Uterus (tissue), 3 donors: ENCODE measurements at regions not wholly inside any gene's neighbourhood (a gene's known extent, or its start where the extent isn't known, plus 50 kb on each side); places are given as distances from the start of the nearest gene placed in this dataset.
A peak's percentile ranks its signal among the peaks of the same experiment; 100 is the strongest.

Experiments
- DNase-seq, 2 donors: peaks; one replicate each; pipeline ENCODE4 v3.0.0-alpha.2; 2019 to 2020
- H3K27ac ChIP-seq, 2 donors: fragments of 200-600 bp; sonication (generic); 1 replicate in 1 of 2; 2 replicates in 1 of 2; pipeline ENCODE4 v1.5.1; 2016 to 2018
- H3K27me3 ChIP-seq, 2 donors: fragments of 200-600 bp; sonication (generic); one replicate each; pipeline ENCODE4 v1.5.1; 2018 to 2019; ENCODE audit warnings: control low read depth in 1 of 2
- H3K36me3 ChIP-seq, 2 donors: fragments of 200-600 bp; sonication (generic); one replicate each; pipeline ENCODE4 v1.5.1; 2019; ENCODE audit warnings: control low read depth in 1 of 2
- H3K4me1 ChIP-seq, 2 donors: fragments of 200-600 bp; sonication (generic); one replicate each; pipeline ENCODE4 v1.5.1; 2018 to 2019; ENCODE audit warnings: control low read depth in 1 of 2
- H3K4me3 ChIP-seq, 2 donors: fragments of 200-600 bp; sonication (generic); 1 replicate in 1 of 2; 2 replicates in 1 of 2; pipeline ENCODE4 v1.5.1; 2018 to 2019; ENCODE audit warnings: mild to moderate bottlenecking in 1 of 2
- H3K9me3 ChIP-seq, 2 donors: fragments of 200-600 bp; sonication (generic); one replicate each; pipeline ENCODE4 v1.5.1; 2019; ENCODE audit warnings: control low read depth in 1 of 2
- POLR2A ChIP-seq, 2 donors: fragments of 450-650 bp; IDR thresholded peaks; one replicate each; pipeline ENCODE4 v1.6.1; 2016; ENCODE audit warnings: antibody characterized with exemption in 2 of 2, mild to moderate bottlenecking in 1 of 2, moderate library complexity in 1 of 2
- intact Hi-C: fragments of 100-400 bp; cut with DNase I; formaldehyde crosslinking; loops from one replicate; pipeline ENCODE4 v1.15.1; 2023; ENCODE audit warnings: low total_unique reads
- TF ChIP-seq, protein P1 (sequence below), 4 experiments: fragments of 200-600 bp in 2 of 4; fragments of 450-650 bp in 2 of 4; sonication (generic) in 2 of 4; IDR thresholded peaks; one replicate each; pipeline ENCODE4 v1.5.1; 2016 to 2019; ENCODE audit warnings: antibody characterized with exemption in 4 of 4, mild to moderate bottlenecking in 2 of 4, moderate library complexity in 1 of 4
- donor health status: DM: yes; HTN: yes; CAD: no.

DNA sequence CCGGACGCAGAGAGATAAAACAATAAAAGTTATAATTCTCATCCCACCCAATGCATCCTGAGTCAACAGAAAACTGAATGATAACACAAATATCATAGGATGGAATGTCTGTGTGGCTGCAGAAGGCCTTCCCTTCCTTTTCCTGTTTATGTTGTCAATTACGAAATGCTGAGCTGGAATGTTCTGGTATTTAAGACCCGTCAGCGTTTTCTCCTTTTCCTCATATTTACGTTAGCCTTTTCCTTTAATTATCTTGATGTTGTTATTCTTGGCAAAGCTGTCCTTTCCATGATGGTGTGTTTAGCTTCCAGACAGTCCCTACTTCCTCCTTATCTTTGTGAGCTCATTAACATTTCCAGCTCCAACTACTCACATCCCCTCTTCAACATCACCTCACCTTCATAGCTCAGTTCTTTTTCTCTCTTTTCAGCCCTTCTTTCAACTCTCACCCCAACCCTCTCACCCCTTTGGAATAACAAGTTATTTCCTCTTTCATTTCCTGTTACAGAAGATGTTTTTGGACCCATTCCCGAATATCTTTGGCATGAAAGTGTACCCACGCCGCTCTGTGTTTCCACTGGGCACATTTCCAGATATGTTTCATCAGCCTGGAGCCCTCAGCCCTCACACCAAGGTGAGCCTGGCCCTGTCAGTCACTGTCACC, 221.6 kb downstream of the NR2F1-AS1 start:
- intact Hi-C loops: no loop called here
- no peaks in the 10 kb centered on the region for H3K27me3 ChIP-seq
- no peak for TF ChIP-seq POLR2A (IDR thresholded peaks at IDR 0.05)
- TF ChIP-seq, protein P1, sequence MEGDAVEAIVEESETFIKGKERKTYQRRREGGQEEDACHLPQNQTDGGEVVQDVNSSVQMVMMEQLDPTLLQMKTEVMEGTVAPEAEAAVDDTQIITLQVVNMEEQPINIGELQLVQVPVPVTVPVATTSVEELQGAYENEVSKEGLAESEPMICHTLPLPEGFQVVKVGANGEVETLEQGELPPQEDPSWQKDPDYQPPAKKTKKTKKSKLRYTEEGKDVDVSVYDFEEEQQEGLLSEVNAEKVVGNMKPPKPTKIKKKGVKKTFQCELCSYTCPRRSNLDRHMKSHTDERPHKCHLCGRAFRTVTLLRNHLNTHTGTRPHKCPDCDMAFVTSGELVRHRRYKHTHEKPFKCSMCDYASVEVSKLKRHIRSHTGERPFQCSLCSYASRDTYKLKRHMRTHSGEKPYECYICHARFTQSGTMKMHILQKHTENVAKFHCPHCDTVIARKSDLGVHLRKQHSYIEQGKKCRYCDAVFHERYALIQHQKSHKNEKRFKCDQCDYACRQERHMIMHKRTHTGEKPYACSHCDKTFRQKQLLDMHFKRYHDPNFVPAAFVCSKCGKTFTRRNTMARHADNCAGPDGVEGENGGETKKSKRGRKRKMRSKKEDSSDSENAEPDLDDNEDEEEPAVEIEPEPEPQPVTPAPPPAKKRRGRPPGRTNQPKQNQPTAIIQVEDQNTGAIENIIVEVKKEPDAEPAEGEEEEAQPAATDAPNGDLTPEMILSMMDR (IDR thresholded peaks at IDR 0.05): no peak
- no peak overlapping the region for H3K4me3 ChIP-seq
- H3K9me3 ChIP-seq: no peaks in the 10 kb centered on the region
- H3K4me1 ChIP-seq: no peaks in the 10 kb centered on the region
- no peak for DNase-seq
- peak overlapping the region in 1 of 2 donors; percentile 33 for H3K27ac ChIP-seq
- H3K36me3 ChIP-seq: no peaks in the 10 kb centered on the region

DNA sequence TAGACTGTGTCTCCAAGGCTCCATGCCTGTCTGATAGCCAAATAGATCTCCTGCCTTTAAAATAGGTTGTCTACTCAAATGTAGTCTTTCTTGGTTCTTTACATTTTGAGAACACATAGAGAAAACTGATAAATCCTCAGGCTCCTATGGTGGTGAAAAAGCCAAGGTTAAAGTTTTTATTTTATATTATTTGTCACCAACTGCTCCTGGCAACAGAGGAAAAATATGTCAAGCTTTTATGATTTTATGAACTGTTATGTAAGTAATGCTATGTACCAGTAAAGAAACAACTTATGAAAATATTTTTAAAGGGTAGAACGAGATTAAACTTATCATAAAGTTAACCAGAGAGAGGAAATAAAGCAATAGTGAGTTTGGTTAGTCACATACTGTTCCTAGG, 222.8 kb downstream of the NR2F1-AS1 start:
- Histone ChIP-seq H3K36me3 (no peaks in the 10 kb centered on the region), H3K4me3 (no peak overlapping the region), H3K4me1 (no peaks in the 10 kb centered on the region), H3K9me3 (no peaks in the 10 kb centered on the region), H3K27me3 (no peaks in the 10 kb centered on the region), H3K27ac (no peak overlapping the region)
- TF ChIP-seq, protein P1 (IDR thresholded peaks at IDR 0.05): no peak
- TF ChIP-seq POLR2A (IDR thresholded peaks at IDR 0.05): no peak
- intact Hi-C loops: no loop called here
- DNase-seq: no peak

DNA sequence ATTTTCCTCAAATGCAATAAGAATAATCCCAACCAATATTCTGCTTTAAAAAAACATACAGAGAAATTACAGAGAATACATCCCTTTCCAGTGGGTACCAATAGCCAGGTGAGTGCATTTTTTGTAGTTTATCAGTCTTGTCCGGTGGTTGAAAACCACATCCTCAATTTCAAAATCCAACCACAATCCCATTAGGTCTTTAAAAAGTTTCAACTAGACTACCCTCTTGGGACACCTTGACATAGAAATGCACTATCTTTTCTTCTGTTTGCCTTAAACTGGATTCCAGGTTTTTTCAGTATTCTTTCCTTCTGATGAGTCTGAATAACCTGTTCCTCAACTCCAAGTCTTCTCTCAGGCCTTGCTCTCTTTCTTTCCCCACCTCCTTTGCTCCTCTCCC, 223.3 kb downstream of the NR2F1-AS1 start:
- H3K36me3 ChIP-seq: no peaks in the 10 kb centered on the region
- TF ChIP-seq POLR2A (IDR thresholded peaks at IDR 0.05): no peak
- TF ChIP-seq, protein P1 (IDR thresholded peaks at IDR 0.05): no peak
- H3K27ac ChIP-seq: no peak overlapping the region
- H3K4me3 ChIP-seq: no peak overlapping the region
- H3K9me3 ChIP-seq: no peaks in the 10 kb centered on the region
- H3K27me3 ChIP-seq: no peaks in the 10 kb centered on the region
- H3K4me1 ChIP-seq: no peaks in the 10 kb centered on the region
- DNase-seq: no peak
- intact Hi-C loops: no loop called here

DNA sequence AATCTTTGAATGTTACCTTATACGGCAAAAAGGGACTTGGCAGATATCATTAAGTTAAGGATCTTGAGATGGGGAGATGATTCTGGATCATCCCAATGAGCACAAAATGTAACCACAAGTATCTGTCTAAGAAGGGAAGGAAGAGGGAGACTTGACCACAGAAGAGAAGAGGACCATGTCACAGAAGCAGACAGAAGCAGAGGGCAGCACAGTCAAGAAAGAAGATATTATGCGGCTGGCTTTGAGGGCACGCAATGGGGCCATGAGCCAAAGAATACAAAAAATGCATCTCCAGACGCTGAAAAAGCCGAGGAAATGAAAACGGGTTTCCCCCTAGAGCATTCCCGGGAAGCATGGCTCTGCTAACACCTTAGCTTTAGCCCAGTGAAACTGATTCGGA, 225.3 kb downstream of the NR2F1-AS1 start:
- H3K9me3 ChIP-seq: no peaks in the 10 kb centered on the region
- H3K27me3 ChIP-seq: no peaks in the 10 kb centered on the region
- intact Hi-C loops: no loop called here
- H3K27ac ChIP-seq: no peak overlapping the region
- no peaks in the 10 kb centered on the region for H3K36me3 ChIP-seq
- no peak for DNase-seq
- no peaks in the 10 kb centered on the region for H3K4me1 ChIP-seq
- TF ChIP-seq POLR2A (IDR thresholded peaks at IDR 0.05): no peak
- TF ChIP-seq, protein P1 (IDR thresholded peaks at IDR 0.05): no peak
- no peak overlapping the region for H3K4me3 ChIP-seq

DNA sequence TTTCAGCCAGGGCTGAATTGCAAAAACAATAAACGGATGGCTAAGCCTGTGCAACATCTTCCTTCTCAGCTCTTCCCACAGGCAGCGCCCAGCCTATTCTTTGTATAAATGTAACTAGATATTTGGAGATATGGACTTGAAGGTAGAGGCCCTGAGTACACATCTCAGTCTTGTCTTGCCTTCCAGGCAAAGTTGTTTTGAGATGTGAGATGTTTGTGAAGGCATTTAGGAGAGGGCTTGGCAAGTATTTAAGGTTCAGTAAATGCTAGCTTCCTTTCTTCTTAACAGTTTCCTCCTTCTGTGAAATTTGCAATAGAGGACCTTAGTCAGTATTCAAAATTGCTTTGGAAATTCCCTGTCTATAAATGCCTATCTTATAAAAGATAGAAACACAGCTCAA, 228.8 kb downstream of the NR2F1-AS1 start:
- H3K4me1 ChIP-seq: no peaks in the 10 kb centered on the region
- TF ChIP-seq, protein P1 (IDR thresholded peaks at IDR 0.05): no peak
- no peak for TF ChIP-seq POLR2A (IDR thresholded peaks at IDR 0.05)
- no peak for DNase-seq
- H3K36me3 ChIP-seq: no peaks in the 10 kb centered on the region
- H3K27me3 ChIP-seq: no peaks in the 10 kb centered on the region
- no peak overlapping the region for H3K4me3 ChIP-seq
- H3K9me3 ChIP-seq: no peaks in the 10 kb centered on the region
- H3K27ac ChIP-seq: no peak overlapping the region
- intact Hi-C loops: no loop called here
